ENCODE measurements at regions not wholly inside any gene's neighbourhood (a gene's known extent, or its start where the extent isn't known, plus 50 kb on each side); places are given as distances from the start of the nearest gene placed in this dataset.

DNA sequence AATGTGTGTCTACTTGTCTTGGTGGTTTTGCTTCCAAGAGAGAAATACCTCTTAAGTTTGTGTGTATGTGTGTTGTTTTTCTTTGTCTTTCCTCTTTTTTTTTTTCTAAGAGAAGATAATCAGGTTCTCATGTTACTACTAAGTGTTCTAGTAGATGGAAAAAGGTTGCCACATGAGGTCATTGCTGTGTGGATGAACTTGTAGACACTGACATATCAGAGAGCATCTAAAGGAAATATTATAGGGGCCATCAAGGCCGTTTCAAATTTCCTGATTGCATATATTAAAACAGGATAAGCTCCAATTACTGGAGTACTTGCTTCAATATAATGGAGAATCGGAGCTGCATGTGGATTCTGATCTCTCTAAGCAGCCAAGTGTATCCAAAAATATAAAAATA is 747.5 kb downstream of the NR2F2 start (continued):
- TF ChIP-seq, protein P1, sequence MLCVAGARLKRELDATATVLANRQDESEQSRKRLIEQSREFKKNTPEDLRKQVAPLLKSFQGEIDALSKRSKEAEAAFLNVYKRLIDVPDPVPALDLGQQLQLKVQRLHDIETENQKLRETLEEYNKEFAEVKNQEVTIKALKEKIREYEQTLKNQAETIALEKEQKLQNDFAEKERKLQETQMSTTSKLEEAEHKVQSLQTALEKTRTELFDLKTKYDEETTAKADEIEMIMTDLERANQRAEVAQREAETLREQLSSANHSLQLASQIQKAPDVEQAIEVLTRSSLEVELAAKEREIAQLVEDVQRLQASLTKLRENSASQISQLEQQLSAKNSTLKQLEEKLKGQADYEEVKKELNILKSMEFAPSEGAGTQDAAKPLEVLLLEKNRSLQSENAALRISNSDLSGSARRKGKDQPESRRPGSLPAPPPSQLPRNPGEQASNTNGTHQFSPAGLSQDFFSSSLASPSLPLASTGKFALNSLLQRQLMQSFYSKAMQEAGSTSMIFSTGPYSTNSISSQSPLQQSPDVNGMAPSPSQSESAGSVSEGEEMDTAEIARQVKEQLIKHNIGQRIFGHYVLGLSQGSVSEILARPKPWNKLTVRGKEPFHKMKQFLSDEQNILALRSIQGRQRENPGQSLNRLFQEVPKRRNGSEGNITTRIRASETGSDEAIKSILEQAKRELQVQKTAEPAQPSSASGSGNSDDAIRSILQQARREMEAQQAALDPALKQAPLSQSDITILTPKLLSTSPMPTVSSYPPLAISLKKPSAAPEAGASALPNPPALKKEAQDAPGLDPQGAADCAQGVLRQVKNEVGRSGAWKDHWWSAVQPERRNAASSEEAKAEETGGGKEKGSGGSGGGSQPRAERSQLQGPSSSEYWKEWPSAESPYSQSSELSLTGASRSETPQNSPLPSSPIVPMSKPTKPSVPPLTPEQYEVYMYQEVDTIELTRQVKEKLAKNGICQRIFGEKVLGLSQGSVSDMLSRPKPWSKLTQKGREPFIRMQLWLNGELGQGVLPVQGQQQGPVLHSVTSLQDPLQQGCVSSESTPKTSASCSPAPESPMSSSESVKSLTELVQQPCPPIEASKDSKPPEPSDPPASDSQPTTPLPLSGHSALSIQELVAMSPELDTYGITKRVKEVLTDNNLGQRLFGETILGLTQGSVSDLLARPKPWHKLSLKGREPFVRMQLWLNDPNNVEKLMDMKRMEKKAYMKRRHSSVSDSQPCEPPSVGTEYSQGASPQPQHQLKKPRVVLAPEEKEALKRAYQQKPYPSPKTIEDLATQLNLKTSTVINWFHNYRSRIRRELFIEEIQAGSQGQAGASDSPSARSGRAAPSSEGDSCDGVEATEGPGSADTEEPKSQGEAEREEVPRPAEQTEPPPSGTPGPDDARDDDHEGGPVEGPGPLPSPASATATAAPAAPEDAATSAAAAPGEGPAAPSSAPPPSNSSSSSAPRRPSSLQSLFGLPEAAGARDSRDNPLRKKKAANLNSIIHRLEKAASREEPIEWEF (CRISPR knock-in tag; IDR thresholded peaks at IDR 0.05): no peak

DNA sequence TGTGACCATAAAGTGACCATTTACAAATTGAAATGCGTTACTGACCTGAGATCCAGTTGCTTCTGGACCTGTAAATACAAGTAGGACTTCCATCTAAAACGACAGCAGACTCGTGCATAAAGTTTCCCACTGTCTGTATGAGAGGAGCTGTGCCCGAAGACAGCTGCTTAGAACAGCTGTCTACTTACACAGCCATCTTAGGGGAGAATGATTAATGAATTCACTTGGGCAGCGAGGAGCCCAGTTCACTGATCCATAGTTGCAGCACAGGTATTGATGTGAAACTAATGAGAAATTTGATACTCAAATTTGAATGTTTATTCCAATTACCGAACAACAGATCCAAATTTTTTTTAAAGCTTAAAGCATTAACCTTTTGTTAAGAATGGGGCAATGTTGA is 748.1 kb downstream of the NR2F2 start:
- BruUV-seq (replicated peaks): no TSS peak
- H3K27ac ChIP-seq (ENCODE audit: extremely low read depth, low read depth, low read length): no peak overlapping the region
- H3K4me3 ChIP-seq: no peak overlapping the region
- no peaks in the 10 kb centered on the region for H3K79me2 ChIP-seq (ENCODE audit: control insufficient read depth, insufficient read depth, low read length)
- POLR2A ChIA-PET: no interaction called here
- H2AFZ ChIP-seq (ENCODE audit: low read depth, low read length): no peak overlapping the region
- CTCF ChIA-PET (ENCODE audit: low intra/inter-chr PET ratio): no interaction called here
- DNase-seq (ENCODE audit: extremely low read depth in 1 of 4, low spot score in 3 of 4) (no peak), FAIRE-seq (no peak), ATAC-seq (no peak)
- no peaks in the 10 kb centered on the region for H3K36me3 ChIP-seq (ENCODE audit: control insufficient read depth, insufficient read depth, low read length)
- no peak overlapping the region for H3K4me2 ChIP-seq (ENCODE audit: insufficient read depth, low read length)
- H3K9ac ChIP-seq (ENCODE audit: insufficient read depth in 1 of 2, low read depth in 2 of 2, low read length in 2 of 2): no peak overlapping the region
- in situ Hi-C loops (cut with MboI): no loop called here
- intact Hi-C loops (cut with micrococcal nuclease): no loop called here
- no peaks in the 10 kb centered on the region for H3K4me1 ChIP-seq (replicated peaks in 1 of 2; ENCODE audit: control insufficient read depth in 2 of 2, insufficient read depth in 2 of 2, low read length in 2 of 2)
- no peaks in the 10 kb centered on the region for H3K9me3 ChIP-seq (replicated peaks; ENCODE audit: control insufficient read depth, insufficient read depth, low read depth, low read length)
- H4K20me1 ChIP-seq (replicated peaks; ENCODE audit: control insufficient read depth, insufficient read depth, low read length): no peaks in the 10 kb centered on the region
- H3K9me1 ChIP-seq (ENCODE audit: control insufficient read depth, insufficient read depth, low read length): no peaks in the 10 kb centered on the region
- no peaks in the 10 kb centered on the region for H3K27me3 ChIP-seq (ENCODE audit: control insufficient read depth in 2 of 2, insufficient read depth in 2 of 2, low read length in 2 of 2)
- WGBS (ENCODE audit: insufficient coverage, low coverage, missing lambda C conversion rate): 1% methylated on average over 6 of the region's 6 CpGs
- TF ChIP-seq, protein P2, sequence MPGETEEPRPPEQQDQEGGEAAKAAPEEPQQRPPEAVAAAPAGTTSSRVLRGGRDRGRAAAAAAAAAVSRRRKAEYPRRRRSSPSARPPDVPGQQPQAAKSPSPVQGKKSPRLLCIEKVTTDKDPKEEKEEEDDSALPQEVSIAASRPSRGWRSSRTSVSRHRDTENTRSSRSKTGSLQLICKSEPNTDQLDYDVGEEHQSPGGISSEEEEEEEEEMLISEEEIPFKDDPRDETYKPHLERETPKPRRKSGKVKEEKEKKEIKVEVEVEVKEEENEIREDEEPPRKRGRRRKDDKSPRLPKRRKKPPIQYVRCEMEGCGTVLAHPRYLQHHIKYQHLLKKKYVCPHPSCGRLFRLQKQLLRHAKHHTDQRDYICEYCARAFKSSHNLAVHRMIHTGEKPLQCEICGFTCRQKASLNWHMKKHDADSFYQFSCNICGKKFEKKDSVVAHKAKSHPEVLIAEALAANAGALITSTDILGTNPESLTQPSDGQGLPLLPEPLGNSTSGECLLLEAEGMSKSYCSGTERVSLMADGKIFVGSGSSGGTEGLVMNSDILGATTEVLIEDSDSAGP (CRISPR knock-in tag; IDR thresholded peaks at IDR 0.05): no peak
- TF ChIP-seq, protein P3, sequence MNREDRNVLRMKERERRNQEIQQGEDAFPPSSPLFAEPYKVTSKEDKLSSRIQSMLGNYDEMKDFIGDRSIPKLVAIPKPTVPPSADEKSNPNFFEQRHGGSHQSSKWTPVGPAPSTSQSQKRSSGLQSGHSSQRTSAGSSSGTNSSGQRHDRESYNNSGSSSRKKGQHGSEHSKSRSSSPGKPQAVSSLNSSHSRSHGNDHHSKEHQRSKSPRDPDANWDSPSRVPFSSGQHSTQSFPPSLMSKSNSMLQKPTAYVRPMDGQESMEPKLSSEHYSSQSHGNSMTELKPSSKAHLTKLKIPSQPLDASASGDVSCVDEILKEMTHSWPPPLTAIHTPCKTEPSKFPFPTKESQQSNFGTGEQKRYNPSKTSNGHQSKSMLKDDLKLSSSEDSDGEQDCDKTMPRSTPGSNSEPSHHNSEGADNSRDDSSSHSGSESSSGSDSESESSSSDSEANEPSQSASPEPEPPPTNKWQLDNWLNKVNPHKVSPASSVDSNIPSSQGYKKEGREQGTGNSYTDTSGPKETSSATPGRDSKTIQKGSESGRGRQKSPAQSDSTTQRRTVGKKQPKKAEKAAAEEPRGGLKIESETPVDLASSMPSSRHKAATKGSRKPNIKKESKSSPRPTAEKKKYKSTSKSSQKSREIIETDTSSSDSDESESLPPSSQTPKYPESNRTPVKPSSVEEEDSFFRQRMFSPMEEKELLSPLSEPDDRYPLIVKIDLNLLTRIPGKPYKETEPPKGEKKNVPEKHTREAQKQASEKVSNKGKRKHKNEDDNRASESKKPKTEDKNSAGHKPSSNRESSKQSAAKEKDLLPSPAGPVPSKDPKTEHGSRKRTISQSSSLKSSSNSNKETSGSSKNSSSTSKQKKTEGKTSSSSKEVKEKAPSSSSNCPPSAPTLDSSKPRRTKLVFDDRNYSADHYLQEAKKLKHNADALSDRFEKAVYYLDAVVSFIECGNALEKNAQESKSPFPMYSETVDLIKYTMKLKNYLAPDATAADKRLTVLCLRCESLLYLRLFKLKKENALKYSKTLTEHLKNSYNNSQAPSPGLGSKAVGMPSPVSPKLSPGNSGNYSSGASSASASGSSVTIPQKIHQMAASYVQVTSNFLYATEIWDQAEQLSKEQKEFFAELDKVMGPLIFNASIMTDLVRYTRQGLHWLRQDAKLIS (CRISPR knock-in tag; IDR thresholded peaks at IDR 0.05): no peak
- TF ChIP-seq ZNF133 (CRISPR knock-in tag; IDR thresholded peaks at IDR 0.05) (no peak), ZNF778 (CRISPR knock-in tag; IDR thresholded peaks at IDR 0.05) (no peak), ZNF143 (CRISPR knock-in tag; IDR thresholded peaks at IDR 0.05) (no peak), MAFF (IDR thresholded peaks at IDR 0.05; ENCODE audit: low read length) (no peak), TCF7L2 (IDR thresholded peaks at IDR 0.05; ENCODE audit: low read depth, low read length) (no peak), NCOA2 (IDR thresholded peaks at IDR 0.05; ENCODE audit: partially characterized antibody in 2 of 2) (no peak), SREBF2 (CRISPR knock-in tag; IDR thresholded peaks at IDR 0.05) (no peak), ELF1 (tag; IDR thresholded peaks at IDR 0.05) (no peak)

All from K562 (cell line).